GM12872 (cell line): ENCODE measurements at regions not wholly inside any gene's neighbourhood (a gene's known extent, or its start where the extent isn't known, plus 50 kb on each side); places are given as distances from the start of the nearest gene placed in this dataset.

Experiments used
- TF ChIP-seq, protein P1 (sequence below): IDR thresholded peaks from 3 replicates; pipeline ENCODE4 v1.5.1; 2011; ENCODE audit warnings: low read depth, mild to moderate bottlenecking, low read length, moderate library complexity; ENCODE audit not compliant: insufficient read depth

DNA sequence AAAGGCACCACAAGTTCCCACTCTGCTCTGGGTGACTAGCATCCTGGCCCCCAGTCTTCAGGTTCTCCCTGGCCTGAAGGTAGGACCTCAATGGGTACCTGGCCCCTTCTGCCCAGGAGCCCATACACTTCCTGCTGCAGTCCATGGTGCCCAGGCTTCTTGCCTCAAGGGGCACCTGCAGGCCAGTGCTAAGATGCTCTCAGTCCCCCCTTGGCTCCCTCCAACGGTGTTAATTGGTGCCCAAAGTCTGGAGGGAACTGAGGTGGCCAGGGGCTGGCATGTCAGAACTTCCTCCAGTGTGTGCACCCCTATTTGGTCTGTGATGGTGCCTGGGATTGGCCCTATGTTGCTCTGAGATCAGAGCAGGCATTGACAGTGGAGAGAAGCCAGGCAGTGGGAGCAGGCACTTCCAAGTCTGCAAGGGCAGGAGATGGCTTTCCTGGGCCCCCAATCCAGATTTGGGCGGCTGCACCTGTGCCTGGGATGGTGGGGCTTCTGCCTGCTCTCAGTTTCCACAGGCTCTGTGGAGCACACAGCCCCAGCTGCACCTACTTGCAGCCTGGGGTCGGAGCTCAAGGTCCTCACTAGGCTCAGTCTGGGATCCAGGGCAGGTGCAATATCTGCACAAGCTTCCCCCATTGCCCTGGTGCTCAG, 301.6 kb downstream of the FAM47B start:
- TF ChIP-seq, protein P1, sequence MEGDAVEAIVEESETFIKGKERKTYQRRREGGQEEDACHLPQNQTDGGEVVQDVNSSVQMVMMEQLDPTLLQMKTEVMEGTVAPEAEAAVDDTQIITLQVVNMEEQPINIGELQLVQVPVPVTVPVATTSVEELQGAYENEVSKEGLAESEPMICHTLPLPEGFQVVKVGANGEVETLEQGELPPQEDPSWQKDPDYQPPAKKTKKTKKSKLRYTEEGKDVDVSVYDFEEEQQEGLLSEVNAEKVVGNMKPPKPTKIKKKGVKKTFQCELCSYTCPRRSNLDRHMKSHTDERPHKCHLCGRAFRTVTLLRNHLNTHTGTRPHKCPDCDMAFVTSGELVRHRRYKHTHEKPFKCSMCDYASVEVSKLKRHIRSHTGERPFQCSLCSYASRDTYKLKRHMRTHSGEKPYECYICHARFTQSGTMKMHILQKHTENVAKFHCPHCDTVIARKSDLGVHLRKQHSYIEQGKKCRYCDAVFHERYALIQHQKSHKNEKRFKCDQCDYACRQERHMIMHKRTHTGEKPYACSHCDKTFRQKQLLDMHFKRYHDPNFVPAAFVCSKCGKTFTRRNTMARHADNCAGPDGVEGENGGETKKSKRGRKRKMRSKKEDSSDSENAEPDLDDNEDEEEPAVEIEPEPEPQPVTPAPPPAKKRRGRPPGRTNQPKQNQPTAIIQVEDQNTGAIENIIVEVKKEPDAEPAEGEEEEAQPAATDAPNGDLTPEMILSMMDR: no peak

DNA sequence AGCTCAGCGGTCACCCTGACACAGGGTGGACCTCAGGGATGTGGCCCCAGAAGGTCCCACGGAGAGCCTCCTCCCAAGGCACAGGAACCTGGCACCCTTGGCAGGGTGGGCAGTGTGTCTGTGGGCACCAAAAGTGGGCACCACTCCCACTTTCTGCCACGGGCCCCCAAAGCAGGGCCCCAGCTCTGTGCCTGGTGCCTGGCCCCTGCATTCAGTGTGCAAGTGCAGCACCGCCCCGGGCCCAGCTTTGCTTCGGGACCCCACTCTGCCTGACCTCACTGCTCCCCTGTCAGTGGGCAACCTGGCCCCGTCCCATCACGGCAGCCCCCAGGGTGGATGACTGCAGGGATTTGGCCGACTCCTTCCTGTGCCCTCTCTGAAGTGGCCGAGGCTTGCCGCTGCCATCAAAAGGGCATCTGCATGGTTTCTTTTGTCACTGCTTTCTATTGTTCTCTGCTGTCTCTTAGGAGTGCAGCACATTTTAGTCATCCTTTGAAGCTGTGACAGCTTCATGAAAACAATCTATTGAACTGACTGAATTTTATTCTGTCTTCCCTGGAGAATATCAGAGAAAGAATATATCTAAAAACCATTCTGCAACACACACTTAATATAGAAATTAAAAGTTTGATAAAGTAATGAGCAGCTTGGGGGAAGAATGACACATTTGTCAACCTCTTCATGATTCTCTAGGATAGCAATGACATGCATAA, 302.4 kb downstream of the FAM47B start:
- TF ChIP-seq, protein P1: no peak

DNA sequence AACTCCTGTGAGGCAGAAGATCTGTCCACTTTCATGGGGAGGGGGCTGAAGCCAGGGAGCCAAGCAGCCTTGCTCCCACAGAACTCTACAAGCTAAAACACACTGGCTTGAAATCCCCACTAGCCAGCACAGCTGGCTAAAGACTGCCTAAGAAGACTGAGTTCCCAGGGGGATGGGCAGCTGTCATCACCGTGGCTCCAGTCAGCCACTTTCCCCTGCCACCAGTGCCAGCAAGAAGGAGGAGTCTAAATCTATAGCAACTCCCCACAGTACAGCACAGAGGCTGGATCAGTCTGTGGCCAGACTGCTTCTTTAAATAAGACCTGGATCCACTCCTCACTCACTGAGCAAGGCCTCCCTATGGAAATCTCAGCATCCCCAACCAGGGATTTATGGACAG, 308.6 kb downstream of the FAM47B start:
- TF ChIP-seq, protein P1: no peak

DNA sequence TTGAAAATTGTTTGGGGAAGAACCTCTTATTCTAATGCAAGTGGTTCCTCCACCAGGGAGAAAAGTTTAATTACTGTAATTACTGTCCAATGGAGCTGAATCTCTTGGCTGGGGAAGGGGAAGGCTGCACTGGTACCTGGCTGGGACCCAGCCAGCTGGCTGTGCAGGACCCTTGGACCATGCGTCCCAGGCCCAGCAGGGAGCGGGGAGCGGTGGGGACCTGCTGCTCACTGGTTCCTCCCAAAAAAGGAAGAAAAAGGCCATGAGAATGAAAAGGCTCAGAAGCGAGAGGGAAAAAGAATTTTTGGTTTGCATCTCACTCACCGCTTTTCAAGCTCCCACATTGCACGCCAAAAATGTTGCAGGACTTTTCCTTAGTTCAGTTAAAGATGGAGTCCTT, 333.5 kb downstream of the FAM47B start:
- TF ChIP-seq, protein P1: no peak

DNA sequence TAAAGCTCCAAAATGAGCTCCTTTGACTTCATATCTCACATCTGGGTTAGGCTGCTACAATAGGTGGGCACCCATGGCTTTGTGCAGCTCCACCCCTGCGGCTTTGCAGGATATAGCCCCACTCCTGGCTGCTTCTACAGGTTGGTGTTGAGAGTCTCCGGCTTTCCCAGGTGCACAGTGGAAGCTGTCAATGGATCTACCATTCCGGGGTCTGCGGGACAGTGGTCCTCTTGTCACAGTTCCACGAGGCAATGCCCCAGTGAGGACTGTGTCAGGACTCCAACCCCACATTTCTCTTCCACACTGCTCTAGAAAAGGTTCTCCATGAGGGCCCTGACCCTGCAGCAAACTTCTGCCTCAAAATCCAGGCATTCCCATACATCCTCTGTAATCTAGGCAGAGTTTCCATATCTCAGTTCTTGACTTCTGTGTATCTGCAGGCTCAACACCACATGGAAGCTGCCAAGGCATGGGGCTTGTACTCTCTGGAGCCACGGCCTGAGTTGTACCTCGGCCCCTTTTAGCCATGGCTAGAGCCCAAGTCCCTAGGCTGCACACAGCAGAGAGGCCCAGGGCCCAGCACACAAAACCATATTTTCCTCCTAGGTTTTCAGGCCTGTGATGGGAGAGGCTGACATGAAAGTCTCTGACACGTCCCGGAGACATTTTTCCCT, 342.8 kb downstream of the FAM47B start:
- TF ChIP-seq, protein P1: no peak

DNA sequence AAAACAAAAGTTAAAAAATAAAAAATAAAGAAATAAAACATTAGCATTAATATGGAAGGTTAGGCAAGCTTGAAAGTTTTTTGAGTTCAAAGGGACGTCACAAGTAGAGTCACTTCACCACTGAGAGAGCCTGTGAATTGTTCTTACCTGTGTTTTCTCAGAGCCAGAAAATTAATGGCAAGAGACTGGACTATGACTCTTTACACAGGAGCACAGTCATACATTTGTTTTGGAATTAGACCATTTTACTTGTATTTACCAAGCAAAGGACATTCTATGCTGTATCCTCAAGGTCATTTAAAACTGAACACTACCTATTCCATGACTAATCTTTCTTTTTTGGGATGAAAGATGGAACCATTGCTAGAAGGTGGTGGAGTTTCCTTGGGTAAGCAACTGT, 346.1 kb downstream of the FAM47B start:
- TF ChIP-seq, protein P1: no peak

DNA sequence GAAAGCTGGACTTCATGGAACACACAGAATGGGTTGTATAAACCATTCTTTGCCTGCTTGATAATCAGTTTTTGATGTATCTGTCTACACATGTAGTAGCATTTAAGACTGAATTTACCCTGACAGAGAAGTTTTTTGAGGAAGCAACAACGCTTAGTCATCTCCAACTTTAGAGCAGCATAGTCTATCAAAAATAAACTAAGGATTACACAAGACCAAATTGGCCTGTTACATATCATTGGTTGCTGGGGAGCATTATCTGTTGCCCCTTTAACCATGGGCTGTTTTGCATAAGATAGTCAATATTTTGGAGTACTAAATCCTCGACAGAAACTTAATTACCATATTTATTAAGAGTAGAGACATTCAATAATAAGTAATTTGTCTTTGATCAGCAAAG, 347.4 kb downstream of the FAM47B start:
- TF ChIP-seq, protein P1: no peak
